Activated CD8-positive, alpha-beta memory T cell treated with anti-CD3 and anti-CD28 coated beads, Interleukin-2, amount 10 ng/mL, durations not matched to agents 7 days and 5 days (primary cell): ENCODE measurements at regions not wholly inside any gene's neighbourhood (a gene's known extent, or its start where the extent isn't known, plus 50 kb on each side); places are given as distances from the start of the nearest gene placed in this dataset.

Experiments
- ATAC-seq: fragments of 150-1000 bp; cut with Tn5 transposase; one replicate; pipeline ENCODE4 v1.10.0; 2021; ENCODE audit warnings: moderate library complexity
- CTCF ChIA-PET: fragments of 350-600 bp; sonication (Branson Sonifier 250); formaldehyde crosslinking; loops from one replicate; lab custom pipeline; 2021; ENCODE audit warnings: antibody characterized with exemption; lab: Charles Lee
- DNase-seq: peaks from one replicate; pipeline ENCODE4 v3.0.0-alpha.2; 2020
- H3K27ac Mint-ChIP-seq: one replicate; pipeline ENCODE4 v1.8.0; 2021; ENCODE audit warnings: mild to moderate bottlenecking, mixed read lengths
- H3K27me3 Mint-ChIP-seq: one replicate; pipeline ENCODE4 v1.8.0; 2021; ENCODE audit warnings: mixed read lengths
- H3K36me3 Mint-ChIP-seq: one replicate; pipeline ENCODE4 v1.8.0; 2021; ENCODE audit warnings: mild to moderate bottlenecking, mixed read lengths
- H3K4me1 Mint-ChIP-seq: one replicate; pipeline ENCODE4 v1.8.0; 2021; ENCODE audit warnings: mixed read lengths
- H3K4me3 Mint-ChIP-seq: one replicate; pipeline ENCODE4 v1.8.0; 2021; ENCODE audit warnings: mild to moderate bottlenecking, moderate library complexity, mixed read lengths
- H3K9me3 Mint-ChIP-seq: one replicate; pipeline ENCODE4 v1.8.0; 2022; ENCODE audit warnings: low read depth, mixed read lengths

DNA sequence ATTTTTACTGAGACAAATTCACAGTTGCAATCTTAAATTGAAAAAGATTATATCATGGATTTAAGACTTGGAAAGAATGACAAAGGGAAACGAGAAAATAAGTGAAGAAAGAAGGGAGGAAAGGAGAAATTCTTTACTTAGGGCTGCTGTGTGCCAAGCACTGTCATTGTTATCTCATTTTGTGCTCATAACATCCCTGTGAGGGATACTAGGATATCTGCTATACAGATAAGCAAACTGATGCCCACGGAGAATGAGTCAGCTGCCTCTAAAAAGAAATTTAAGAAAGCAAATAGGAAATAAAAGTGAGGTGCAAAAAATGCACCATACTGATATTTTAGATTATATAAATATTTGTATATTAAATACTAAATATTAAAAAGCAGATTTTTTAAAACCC lies 183.6 kb upstream of the NR5A2 start:
- H3K4me1 Mint-ChIP-seq = no peaks in the 10 kb centered on the region
- H3K4me3 Mint-ChIP-seq = no peak overlapping the region
- H3K36me3 Mint-ChIP-seq = no peaks in the 10 kb centered on the region
- peaks cover 2% of the 10 kb centered on the region for H3K9me3 Mint-ChIP-seq
- ATAC-seq = no peak
- no peak for DNase-seq
- H3K27ac Mint-ChIP-seq = no peak overlapping the region
- CTCF ChIA-PET = no interaction called here
- no peaks in the 10 kb centered on the region for H3K27me3 Mint-ChIP-seq

DNA sequence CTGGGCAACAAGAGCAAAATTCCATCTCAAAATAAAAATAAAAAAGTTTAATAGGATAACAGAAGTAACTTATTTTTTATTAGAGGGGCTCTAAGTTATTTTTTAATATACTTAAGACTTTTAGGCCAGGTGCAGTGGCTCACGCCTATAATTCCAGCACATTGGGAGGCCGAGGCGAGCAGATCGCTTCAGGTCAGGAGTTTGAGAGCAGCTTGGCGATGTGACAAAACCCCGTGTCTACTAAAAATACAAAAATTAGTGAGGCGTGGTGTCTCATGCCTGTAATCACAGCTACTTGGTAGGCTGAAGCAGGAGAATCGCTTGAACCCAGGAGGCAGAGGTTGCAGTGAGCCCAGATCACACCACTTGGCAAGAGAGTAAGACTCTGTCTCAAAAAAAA lies 180.5 kb upstream of the NR5A2 start:
- no peaks in the 10 kb centered on the region for H3K9me3 Mint-ChIP-seq
- H3K27ac Mint-ChIP-seq = no peak overlapping the region
- no peak for ATAC-seq
- no peaks in the 10 kb centered on the region for H3K36me3 Mint-ChIP-seq
- no peaks in the 10 kb centered on the region for H3K4me1 Mint-ChIP-seq
- peaks cover 4% of the 10 kb centered on the region for H3K27me3 Mint-ChIP-seq
- H3K4me3 Mint-ChIP-seq = no peak overlapping the region
- DNase-seq = no peak
- CTCF ChIA-PET = interaction anchor here (0.6 kb wide), 1 partner anchor 49 kb away, joined by 3 read pairs; no protein-coding TSS in a partner anchor

DNA sequence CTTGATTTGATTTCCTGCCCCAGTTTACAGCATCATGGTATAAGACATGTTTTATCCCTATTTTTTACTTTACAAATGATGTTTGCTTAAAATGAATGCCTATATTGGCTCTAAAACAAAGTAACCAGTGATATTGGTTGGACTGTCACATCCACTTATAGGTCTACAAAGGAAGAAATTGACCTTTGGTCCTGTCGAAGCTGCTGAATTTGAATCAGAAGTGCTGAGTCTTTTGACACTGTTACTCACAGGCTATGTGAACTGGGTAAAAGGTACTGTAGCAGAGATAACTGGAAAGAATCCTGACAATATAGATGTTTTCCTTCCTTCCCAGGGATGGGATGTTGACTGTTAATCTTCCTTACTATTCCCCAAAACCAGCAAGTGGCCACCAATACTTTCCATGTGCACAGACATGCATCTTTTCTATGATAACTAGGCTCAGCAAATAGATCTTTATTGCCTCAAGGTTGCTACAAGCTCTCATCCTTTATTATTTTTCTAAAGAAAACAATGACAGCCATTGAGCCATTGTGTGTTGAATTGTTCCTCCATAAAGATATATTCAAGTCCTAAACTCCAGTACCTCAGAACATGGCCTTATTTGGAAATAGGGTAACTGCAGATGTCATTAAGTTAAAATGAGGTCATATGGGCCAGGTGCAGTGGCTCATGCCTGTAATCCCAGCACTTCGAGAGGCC lies 175.9 kb upstream of the NR5A2 start:
- Mint-ChIP-seq H3K9me3 (no peaks in the 10 kb centered on the region), H3K4me3 (no peak overlapping the region), H3K4me1 (no peaks in the 10 kb centered on the region), H3K27me3 (peaks cover 8% of the 10 kb centered on the region), H3K27ac (no peak overlapping the region), H3K36me3 (no peaks in the 10 kb centered on the region)
- DNase-seq (no peak), ATAC-seq (no peak)
- CTCF ChIA-PET = no interaction called here

DNA sequence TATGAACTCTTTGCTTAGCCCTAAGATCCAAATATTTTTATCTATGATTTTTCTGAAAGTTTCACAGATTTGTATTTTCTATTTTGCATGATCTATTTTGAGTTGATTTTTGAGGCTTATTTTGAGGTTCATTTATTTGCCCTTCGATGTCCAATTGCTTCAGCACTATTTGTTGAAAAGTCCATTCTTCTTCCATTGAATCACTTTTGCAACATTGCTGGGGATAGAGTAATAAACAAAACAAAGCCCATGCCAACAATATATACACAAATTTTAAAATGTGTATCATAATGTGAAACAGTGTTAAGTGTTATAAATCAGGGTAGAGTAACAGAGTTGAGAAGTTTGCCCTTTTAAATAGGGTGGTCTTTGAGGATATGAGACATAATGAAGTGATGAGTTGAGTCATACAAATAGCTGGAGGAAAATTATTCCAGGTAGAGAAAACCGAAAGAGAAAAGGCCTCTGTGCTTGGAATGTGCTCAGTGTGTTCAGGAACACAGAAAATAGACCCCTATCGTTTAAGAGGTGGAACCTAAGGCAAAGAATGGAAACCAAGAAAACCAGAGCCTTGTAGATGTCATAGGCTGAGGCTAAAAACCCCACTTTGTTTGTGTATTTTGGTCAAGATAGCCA lies 172.7 kb upstream of the NR5A2 start:
- Mint-ChIP-seq H3K9me3 (no peaks in the 10 kb centered on the region), H3K27me3 (peaks cover 16% of the 10 kb centered on the region), H3K36me3 (no peaks in the 10 kb centered on the region), H3K27ac (no peak overlapping the region), H3K4me1 (peaks cover 1% of the 10 kb centered on the region), H3K4me3 (no peak overlapping the region)
- CTCF ChIA-PET = no interaction called here
- no peak for DNase-seq
- ATAC-seq = no peak

DNA sequence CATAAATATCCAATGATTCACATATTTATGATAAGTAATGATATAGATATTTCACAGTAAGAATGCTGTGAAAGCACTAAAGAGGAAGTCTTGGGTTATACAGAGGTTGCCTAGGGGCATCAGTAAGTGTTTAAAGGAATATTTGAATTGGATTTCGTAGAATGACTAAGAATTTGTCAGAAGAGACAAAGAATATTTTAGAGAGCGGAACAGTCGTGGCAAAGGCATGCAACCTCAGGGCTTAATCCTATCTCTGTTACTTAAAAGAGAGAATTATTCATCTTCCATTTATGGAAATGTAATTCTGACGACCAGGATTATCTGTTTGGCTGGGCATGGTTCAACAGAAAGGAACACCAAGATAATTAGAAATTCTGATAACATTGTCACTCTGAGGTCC lies 171.9 kb upstream of the NR5A2 start:
- Mint-ChIP-seq H3K4me3 (no peak overlapping the region), H3K27me3 (peaks cover 16% of the 10 kb centered on the region), H3K9me3 (no peaks in the 10 kb centered on the region), H3K36me3 (no peaks in the 10 kb centered on the region), H3K27ac (no peak overlapping the region), H3K4me1 (peaks cover 1% of the 10 kb centered on the region)
- no peak for DNase-seq
- CTCF ChIA-PET = no interaction called here
- ATAC-seq = no peak

DNA sequence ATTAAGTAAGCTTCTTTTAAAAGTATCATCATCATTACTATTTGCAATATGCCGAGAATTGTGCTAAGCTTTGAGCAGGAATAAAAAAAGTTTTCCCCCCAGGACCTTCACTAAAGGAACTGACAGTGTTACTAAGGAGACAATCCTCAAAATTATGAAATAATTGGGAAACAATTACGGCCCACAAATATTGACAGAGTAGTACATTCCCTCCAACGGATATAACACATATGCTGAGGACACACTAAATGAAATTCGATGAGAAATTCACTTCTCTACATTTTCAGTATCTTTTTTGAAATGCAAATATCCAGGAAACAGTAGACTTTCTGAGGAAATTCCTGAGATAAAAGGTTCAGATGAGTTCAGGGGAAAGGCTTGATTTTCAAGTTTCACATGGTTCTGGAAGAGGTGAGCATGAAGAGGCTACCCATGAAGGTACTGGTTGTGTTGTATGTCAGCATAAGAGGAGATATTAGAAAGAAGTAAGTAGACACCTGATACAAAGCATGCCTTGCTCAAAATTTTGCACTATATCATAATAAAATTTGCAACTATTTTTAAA lies 171.2 kb upstream of the NR5A2 start:
- DNase-seq = no peak
- no peak overlapping the region for H3K27ac Mint-ChIP-seq
- no peak overlapping the region for H3K4me3 Mint-ChIP-seq
- H3K4me1 Mint-ChIP-seq = peaks cover 1% of the 10 kb centered on the region
- H3K27me3 Mint-ChIP-seq = peaks cover 16% of the 10 kb centered on the region
- H3K36me3 Mint-ChIP-seq = no peaks in the 10 kb centered on the region
- no peaks in the 10 kb centered on the region for H3K9me3 Mint-ChIP-seq
- CTCF ChIA-PET = no interaction called here
- no peak for ATAC-seq

DNA sequence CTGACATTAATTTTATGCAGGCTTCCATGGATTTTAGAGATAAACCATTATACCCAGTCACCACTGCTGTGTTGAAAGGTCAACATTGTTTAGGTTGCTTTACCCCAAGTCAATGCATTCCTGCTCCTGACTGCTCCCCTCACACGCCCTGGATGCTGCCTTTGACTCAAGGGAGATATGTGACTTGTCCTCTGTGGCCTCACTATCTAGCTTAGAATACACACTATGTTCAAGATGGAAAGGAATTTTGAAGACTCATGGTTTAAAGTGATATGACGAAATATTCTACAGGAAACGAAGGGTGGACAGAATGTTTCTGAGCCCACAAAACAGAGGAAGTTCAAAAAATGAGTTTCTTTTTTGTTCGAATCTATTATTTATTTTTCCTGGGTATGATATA lies 170.4 kb upstream of the NR5A2 start:
- Mint-ChIP-seq H3K9me3 (no peaks in the 10 kb centered on the region), H3K27ac (no peak overlapping the region), H3K36me3 (no peaks in the 10 kb centered on the region), H3K4me1 (peaks cover 1% of the 10 kb centered on the region), H3K4me3 (no peak overlapping the region), H3K27me3 (peaks cover 13% of the 10 kb centered on the region)
- CTCF ChIA-PET = no interaction called here
- no peak for DNase-seq
- no peak for ATAC-seq

DNA sequence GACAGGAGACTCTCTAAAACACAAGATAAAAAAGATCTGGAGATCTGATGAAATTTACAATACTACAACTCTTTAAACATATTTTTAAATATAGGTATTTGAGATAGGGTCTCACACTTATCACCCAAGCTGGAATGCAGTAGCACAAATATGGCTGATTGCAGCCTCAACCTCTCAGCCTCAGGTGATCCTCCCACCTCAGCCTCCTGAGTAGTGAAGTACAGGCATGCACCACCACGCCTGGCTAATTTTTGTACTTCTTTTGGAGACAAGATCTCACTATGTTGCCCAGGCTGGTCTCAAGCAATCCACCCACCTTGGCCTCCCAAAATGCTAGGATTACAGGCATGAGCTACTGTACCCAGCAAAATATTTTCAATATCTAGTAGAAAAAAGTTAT lies 170.0 kb upstream of the NR5A2 start:
- no peak for ATAC-seq
- no peaks in the 10 kb centered on the region for H3K36me3 Mint-ChIP-seq
- H3K4me1 Mint-ChIP-seq = peaks cover 1% of the 10 kb centered on the region
- CTCF ChIA-PET = no interaction called here
- H3K4me3 Mint-ChIP-seq = no peak overlapping the region
- H3K9me3 Mint-ChIP-seq = no peaks in the 10 kb centered on the region
- DNase-seq = no peak
- no peak overlapping the region for H3K27ac Mint-ChIP-seq
- H3K27me3 Mint-ChIP-seq = peaks cover 13% of the 10 kb centered on the region

DNA sequence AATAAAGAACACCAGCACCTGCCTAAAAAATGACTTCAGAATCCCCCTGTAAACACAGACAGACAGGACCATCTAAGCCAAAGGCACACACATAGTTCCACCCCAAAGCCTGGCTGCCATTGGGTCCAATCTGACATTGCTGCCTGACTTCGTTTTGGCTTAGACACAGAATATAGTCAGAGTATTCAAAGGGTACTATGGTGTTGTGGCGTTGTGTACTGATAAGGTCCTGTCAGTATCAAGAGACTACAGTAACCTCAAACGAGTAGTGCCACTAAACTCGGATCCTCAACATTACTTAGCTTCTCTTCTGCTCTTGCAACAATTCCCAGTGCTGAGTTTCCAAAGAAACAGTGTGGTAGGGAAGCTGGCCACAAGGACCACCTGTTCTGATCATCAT lies 169.3 kb upstream of the NR5A2 start:
- Mint-ChIP-seq H3K4me1 (peaks cover 1% of the 10 kb centered on the region), H3K27me3 (peaks cover 13% of the 10 kb centered on the region), H3K27ac (no peak overlapping the region), H3K9me3 (no peaks in the 10 kb centered on the region), H3K4me3 (no peak overlapping the region), H3K36me3 (no peaks in the 10 kb centered on the region)
- no peak for ATAC-seq
- no peak for DNase-seq
- CTCF ChIA-PET = no interaction called here

DNA sequence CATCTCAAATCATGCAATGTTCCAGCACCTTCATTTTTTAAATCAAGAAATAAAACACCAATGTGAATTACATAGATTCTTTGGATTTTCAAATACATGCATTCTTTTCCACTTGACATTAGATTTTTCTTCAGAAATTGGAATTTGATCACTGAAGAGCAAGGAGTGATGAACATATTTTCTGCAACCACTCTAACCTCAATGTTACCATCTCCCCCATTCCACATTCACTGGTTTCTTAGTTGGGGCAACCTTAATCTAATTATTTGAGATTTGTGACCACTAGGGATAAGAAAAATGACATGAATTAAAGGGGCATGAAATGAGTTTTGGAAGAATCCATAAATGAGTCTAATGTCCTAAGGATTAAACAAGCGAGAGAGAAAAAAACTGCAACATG lies 168.7 kb upstream of the NR5A2 start:
- H3K27ac Mint-ChIP-seq = no peak overlapping the region
- DNase-seq (no peak), ATAC-seq (no peak)
- H3K36me3 Mint-ChIP-seq = no peaks in the 10 kb centered on the region
- H3K27me3 Mint-ChIP-seq = peaks cover 13% of the 10 kb centered on the region
- peaks cover 1% of the 10 kb centered on the region for H3K4me1 Mint-ChIP-seq
- H3K9me3 Mint-ChIP-seq = no peaks in the 10 kb centered on the region
- CTCF ChIA-PET = no interaction called here
- no peak overlapping the region for H3K4me3 Mint-ChIP-seq

DNA sequence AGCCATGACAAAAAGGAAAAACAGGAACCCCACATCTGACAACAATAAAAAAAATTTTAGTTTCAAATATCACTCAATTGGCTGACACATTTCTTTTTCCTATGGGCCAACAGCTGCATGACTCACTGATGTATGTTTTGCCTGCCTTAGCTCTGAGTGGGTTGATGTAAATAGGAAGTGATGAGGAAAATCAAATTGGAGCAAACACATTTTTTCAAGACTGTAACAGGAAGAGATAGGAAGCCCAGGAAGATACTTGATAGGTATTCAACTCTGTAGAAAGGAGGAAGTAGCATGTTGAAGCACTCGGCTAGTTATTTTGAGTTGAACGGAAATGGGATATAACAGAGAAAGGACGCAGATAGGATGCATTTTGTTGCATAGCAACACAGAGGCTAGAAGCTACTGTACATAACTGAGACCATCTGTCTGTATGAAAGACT lies 168.0 kb upstream of the NR5A2 start:
- CTCF ChIA-PET = no interaction called here
- peaks cover 1% of the 10 kb centered on the region for H3K4me1 Mint-ChIP-seq
- no peaks in the 10 kb centered on the region for H3K9me3 Mint-ChIP-seq
- ATAC-seq (no peak), DNase-seq (no peak)
- peaks cover 10% of the 10 kb centered on the region for H3K27me3 Mint-ChIP-seq
- no peak overlapping the region for H3K4me3 Mint-ChIP-seq
- H3K36me3 Mint-ChIP-seq = no peaks in the 10 kb centered on the region
- H3K27ac Mint-ChIP-seq = no peak overlapping the region

DNA sequence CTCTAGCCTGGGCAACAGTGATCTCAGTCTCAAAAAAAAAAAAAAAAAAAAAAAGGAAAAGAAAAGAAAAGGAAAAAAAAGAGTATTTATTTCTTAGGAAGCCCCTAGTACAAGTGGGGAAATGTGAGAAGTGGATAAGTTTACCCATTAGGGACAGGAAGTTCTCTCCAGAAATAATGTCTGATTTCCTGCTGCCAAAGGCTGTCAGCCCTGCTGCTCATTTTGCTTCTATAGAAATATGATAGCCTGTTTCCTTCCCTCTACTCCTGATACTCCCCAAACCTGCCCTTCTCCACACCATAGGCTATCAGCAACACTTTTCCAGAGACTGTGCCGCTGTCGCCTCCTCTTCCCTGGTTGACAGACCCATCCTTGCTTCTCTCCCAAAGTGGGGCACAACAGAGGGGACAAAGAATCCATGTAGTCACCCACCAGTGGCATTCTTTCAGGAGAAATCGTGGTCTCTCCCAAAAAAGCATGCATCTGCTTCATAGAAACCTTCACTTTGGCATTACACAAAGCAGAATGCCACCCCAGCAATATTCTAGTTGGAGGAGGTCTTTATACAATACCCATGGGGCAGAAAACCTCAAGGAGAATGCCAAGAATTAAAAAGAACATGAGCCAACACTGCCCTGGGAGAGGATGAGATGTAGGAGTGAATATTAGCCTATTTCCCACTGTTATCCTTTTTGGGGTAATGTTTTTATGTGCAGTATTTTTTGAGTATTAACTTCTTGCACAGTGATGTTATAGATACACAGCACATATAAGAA lies 166.3 kb upstream of the NR5A2 start:
- Mint-ChIP-seq H3K4me1 (peaks cover 1% of the 10 kb centered on the region), H3K36me3 (no peaks in the 10 kb centered on the region), H3K9me3 (no peaks in the 10 kb centered on the region), H3K27me3 (peaks cover 8% of the 10 kb centered on the region), H3K27ac (no peak overlapping the region), H3K4me3 (no peak overlapping the region)
- DNase-seq (no peak), ATAC-seq (no peak)
- CTCF ChIA-PET = no interaction called here

DNA sequence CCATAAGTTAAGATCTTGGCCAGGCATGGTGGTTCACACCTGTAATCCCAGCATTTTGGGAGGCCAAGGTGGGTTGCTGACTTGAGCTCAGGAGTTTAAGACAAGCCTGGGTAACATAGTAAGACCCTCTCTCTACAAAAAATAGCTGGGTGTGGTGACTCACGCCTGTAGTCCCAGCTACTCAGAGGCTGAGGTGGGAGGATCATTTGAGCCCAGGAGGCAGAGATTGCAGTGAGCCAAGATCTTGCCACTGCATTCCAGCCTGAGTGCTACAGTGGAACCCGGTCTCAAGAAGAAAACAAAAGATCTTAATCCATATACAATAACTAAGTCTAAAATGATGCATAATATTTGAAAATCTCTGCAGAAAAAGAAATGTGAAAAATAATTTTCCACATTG lies 165.5 kb upstream of the NR5A2 start:
- ATAC-seq (no peak), DNase-seq (no peak)
- Mint-ChIP-seq H3K27me3 (peaks cover 12% of the 10 kb centered on the region), H3K4me1 (peaks cover 1% of the 10 kb centered on the region), H3K36me3 (no peaks in the 10 kb centered on the region), H3K27ac (no peak overlapping the region), H3K4me3 (no peak overlapping the region), H3K9me3 (no peaks in the 10 kb centered on the region)
- CTCF ChIA-PET = no interaction called here
